ENCODE measurements at regions not wholly inside any gene's neighbourhood (a gene's known extent, or its start where the extent isn't known, plus 50 kb on each side); places are given as distances from the start of the nearest gene placed in this dataset.

- TF ChIP-seq CTCF (IDR thresholded peaks at IDR 0.05; ENCODE audit: borderline replicate concordance): no peak
- no peaks in the 10 kb centered on the region for H3K36me3 ChIP-seq
These were observed 104.6 kb downstream of the TFAP2A start for GRCh38 chr6:10310330-10310653.

GRCh38 chr6:10309457-10310329 is 105.2 kb downstream of the TFAP2A start:
- no peaks in the 10 kb centered on the region for H3K36me3 ChIP-seq
- H3K4me3 ChIP-seq: no peak overlapping the region
- DNase-seq: no peak
- H3K27ac ChIP-seq (replicated peaks): no peak overlapping the region
- TF ChIP-seq CTCF (IDR thresholded peaks at IDR 0.05; ENCODE audit: borderline replicate concordance): no peak
- intact Hi-C loops (cut with micrococcal nuclease): no loop called here
- no peaks in the 10 kb centered on the region for H3K9me3 ChIP-seq (replicated peaks)
- peaks cover 53% of the 10 kb centered on the region for H3K27me3 ChIP-seq (ENCODE audit: low read depth)
- no peaks in the 10 kb centered on the region for H3K4me1 ChIP-seq

More at GRCh38 chr6:10310330-10310653, 104.6 kb downstream of the TFAP2A start:
- intact Hi-C loops (cut with micrococcal nuclease): no loop called here
- Histone ChIP-seq H3K27me3 (ENCODE audit: low read depth) (peaks cover 59% of the 10 kb centered on the region), H3K27ac (replicated peaks) (no peak overlapping the region), H3K4me1 (no peaks in the 10 kb centered on the region), H3K4me3 (no peak overlapping the region), H3K9me3 (replicated peaks) (no peaks in the 10 kb centered on the region)
- no peak for DNase-seq

- intact Hi-C loops (cut with micrococcal nuclease): no loop called here
These were observed 107.4 kb downstream of the TFAP2A start for GRCh38 chr6:10307476-10307875.

GRCh38 chr6:10307028-10307427 is 107.8 kb downstream of the TFAP2A start:
- no peak overlapping the region for H3K27ac ChIP-seq (replicated peaks)
- no peaks in the 10 kb centered on the region for H3K36me3 ChIP-seq
- no peak for TF ChIP-seq CTCF (IDR thresholded peaks at IDR 0.05; ENCODE audit: borderline replicate concordance)
- no peak for DNase-seq
- H3K4me3 ChIP-seq: no peak overlapping the region
- H3K4me1 ChIP-seq: no peaks in the 10 kb centered on the region
- H3K27me3 ChIP-seq (ENCODE audit: low read depth): peaks cover 28% of the 10 kb centered on the region
- no peaks in the 10 kb centered on the region for H3K9me3 ChIP-seq (replicated peaks)
- intact Hi-C loops (cut with micrococcal nuclease): no loop called here

More at GRCh38 chr6:10307476-10307875, 107.4 kb downstream of the TFAP2A start:
- peaks cover 31% of the 10 kb centered on the region for H3K27me3 ChIP-seq (ENCODE audit: low read depth)
- H3K36me3 ChIP-seq: no peaks in the 10 kb centered on the region
- TF ChIP-seq CTCF (IDR thresholded peaks at IDR 0.05; ENCODE audit: borderline replicate concordance): no peak
- no peak overlapping the region for H3K27ac ChIP-seq (replicated peaks)
- no peak overlapping the region for H3K4me3 ChIP-seq
- H3K4me1 ChIP-seq: no peaks in the 10 kb centered on the region
- no peak for DNase-seq
- H3K9me3 ChIP-seq (replicated peaks): no peaks in the 10 kb centered on the region

GRCh38 chr6:10305790-10306415 is 109.0 kb downstream of the TFAP2A start:
- no peak for TF ChIP-seq CTCF (IDR thresholded peaks at IDR 0.05; ENCODE audit: borderline replicate concordance)
- intact Hi-C loops (cut with micrococcal nuclease): no loop called here
- no peak for DNase-seq

More at GRCh38 chr6:10305790-10306415, 109.0 kb downstream of the TFAP2A start:
- no peaks in the 10 kb centered on the region for H3K4me1 ChIP-seq
- H3K36me3 ChIP-seq: no peaks in the 10 kb centered on the region
- no peaks in the 10 kb centered on the region for H3K9me3 ChIP-seq (replicated peaks)
- no peak overlapping the region for H3K27ac ChIP-seq (replicated peaks)
- H3K4me3 ChIP-seq: no peak overlapping the region
- H3K27me3 ChIP-seq (ENCODE audit: low read depth): peaks cover 16% of the 10 kb centered on the region

All from left ventricle myocardium inferior (tissue), 1 donor.